Suprapubic skin (tissue), 4 donors: ENCODE measurements at regions not wholly inside any gene's neighbourhood (a gene's known extent, or its start where the extent isn't known, plus 50 kb on each side); places are given as distances from the start of the nearest gene placed in this dataset.

Source experiments
- DNase-seq, 2 donors: peaks; one replicate each; pipeline ENCODE4 v3.0.0-alpha.2; 2019; ENCODE audit warnings: low spot score in 2 of 2
- H3K27ac ChIP-seq: fragments of 200-600 bp; sonication (generic); one replicate; pipeline ENCODE4 v1.5.1; 2019
- H3K27me3 ChIP-seq: fragments of 200-600 bp; sonication (generic); one replicate; pipeline ENCODE4 v1.5.1; 2019
- H3K36me3 ChIP-seq: fragments of 200-600 bp; sonication (generic); one replicate; pipeline ENCODE4 v1.5.1; 2019
- H3K4me1 ChIP-seq: fragments of 200-600 bp; sonication (generic); one replicate; pipeline ENCODE4 v1.5.1; 2019
- H3K4me3 ChIP-seq: fragments of 200-600 bp; sonication (generic); one replicate; pipeline ENCODE4 v1.5.1; 2019; ENCODE audit warnings: mild to moderate bottlenecking
- H3K9me3 ChIP-seq: fragments of 200-600 bp; sonication (generic); one replicate; pipeline ENCODE4 v1.5.1; 2019
- CTCF ChIP-seq, 2 donors: fragments of 200-600 bp in 1 of 2; fragments of 450-650 bp in 1 of 2; sonication (generic) in 1 of 2; IDR thresholded peaks; one replicate each; pipeline ENCODE4 v1.5.1; 2016 to 2019; ENCODE audit warnings: antibody characterized with exemption in 2 of 2, mild to moderate bottlenecking in 1 of 2, moderate library complexity in 1 of 2
- EP300 ChIP-seq: sonication (generic); formaldehyde crosslinking; IDR thresholded peaks from one replicate; pipeline ENCODE4 v1.6.1; 2017; ENCODE audit warnings: antibody characterized with exemption
- POLR2A ChIP-seq, 2 donors: fragments of 450-650 bp; IDR thresholded peaks; one replicate each; pipeline ENCODE4 v1.6.1; 2017; ENCODE audit warnings: antibody characterized with exemption in 2 of 2, mild to moderate bottlenecking in 2 of 2, moderate library complexity in 2 of 2
- POLR2AphosphoS5 ChIP-seq, 3 donors: sonication (generic); formaldehyde crosslinking; IDR thresholded peaks; one replicate each; pipeline ENCODE4 v1.6.1; 2017; ENCODE audit warnings: antibody characterized with exemption in 3 of 3
- WGBS: methylation state at CpG from one replicate; pipeline ENCODE4 v1.1.5; 2018; 5-methylcytosine and 5-hydroxymethylcytosine counted together

- no peak overlapping the region for H3K27ac ChIP-seq
- 52% methylated on average over 1 of the region's 1 CpG for whole genome bisulfite sequencing
- H3K36me3 ChIP-seq = no peaks in the 10 kb centered on the region
- no peak for DNase-seq
- no peak for TF ChIP-seq POLR2AphosphoS5 (IDR thresholded peaks at IDR 0.05)
- no peak for TF ChIP-seq EP300
- TF ChIP-seq CTCF (IDR thresholded peaks at IDR 0.05) = no peak
- no peak for TF ChIP-seq POLR2A (IDR thresholded peaks at IDR 0.05)
- H3K27me3 ChIP-seq = no peaks in the 10 kb centered on the region
- no peaks in the 10 kb centered on the region for H3K9me3 ChIP-seq
- no peak overlapping the region for H3K4me3 ChIP-seq
- no peaks in the 10 kb centered on the region for H3K4me1 ChIP-seq
Observed at GRCh38 chr12:77256956-77257355, 191.6 kb upstream of the E2F7 start.

- H3K27ac ChIP-seq = no peak overlapping the region
- 59% methylated on average over 2 of the region's 2 CpGs for WGBS
- H3K27me3 ChIP-seq = no peaks in the 10 kb centered on the region
- no peaks in the 10 kb centered on the region for H3K4me1 ChIP-seq
- no peak overlapping the region for H3K4me3 ChIP-seq
- TF ChIP-seq POLR2AphosphoS5 (IDR thresholded peaks at IDR 0.05) = no peak
- no peak for TF ChIP-seq CTCF (IDR thresholded peaks at IDR 0.05)
- TF ChIP-seq POLR2A (IDR thresholded peaks at IDR 0.05) = no peak
- no peak for TF ChIP-seq EP300
- DNase-seq = no peak
- no peaks in the 10 kb centered on the region for H3K9me3 ChIP-seq
- no peaks in the 10 kb centered on the region for H3K36me3 ChIP-seq
Observed at GRCh38 chr12:77253321-77253720, 188.0 kb upstream of the E2F7 start.

- Histone ChIP-seq H3K4me1 (no peaks in the 10 kb centered on the region), H3K4me3 (no peak overlapping the region), H3K9me3 (no peaks in the 10 kb centered on the region), H3K36me3 (no peaks in the 10 kb centered on the region), H3K27ac (no peak overlapping the region), H3K27me3 (no peaks in the 10 kb centered on the region)
- no peak for TF ChIP-seq CTCF (IDR thresholded peaks at IDR 0.05)
- no peak for TF ChIP-seq POLR2AphosphoS5 (IDR thresholded peaks at IDR 0.05)
- no peak for TF ChIP-seq EP300
- TF ChIP-seq POLR2A (IDR thresholded peaks at IDR 0.05) = no peak
- DNase-seq = no peak
- 84% methylated on average over 2 of the region's 2 CpGs for WGBS
Observed at GRCh38 chr12:77251799-77252198, 186.4 kb upstream of the E2F7 start.

GRCh38 chr12:77249892-77250291 is 184.5 kb upstream of the E2F7 start:
- Histone ChIP-seq H3K4me1 (no peaks in the 10 kb centered on the region), H3K36me3 (no peaks in the 10 kb centered on the region), H3K27ac (no peak overlapping the region), H3K4me3 (no peak overlapping the region), H3K9me3 (no peaks in the 10 kb centered on the region), H3K27me3 (no peaks in the 10 kb centered on the region)
- no peak for DNase-seq
- 87% methylated on average over 5 of the region's 5 CpGs for WGBS
- TF ChIP-seq EP300 = no peak
- no peak for TF ChIP-seq POLR2AphosphoS5 (IDR thresholded peaks at IDR 0.05)

GRCh38 chr12:77248036-77248435 is 182.7 kb upstream of the E2F7 start:
- Histone ChIP-seq H3K27me3 (no peaks in the 10 kb centered on the region), H3K4me3 (no peak overlapping the region), H3K27ac (no peak overlapping the region), H3K9me3 (no peaks in the 10 kb centered on the region), H3K36me3 (no peaks in the 10 kb centered on the region), H3K4me1 (no peaks in the 10 kb centered on the region)
- no peak for TF ChIP-seq POLR2AphosphoS5 (IDR thresholded peaks at IDR 0.05)
- TF ChIP-seq CTCF (IDR thresholded peaks at IDR 0.05) = no peak
- TF ChIP-seq EP300 = no peak
- TF ChIP-seq POLR2A (IDR thresholded peaks at IDR 0.05) = no peak
- no peak for DNase-seq
- WGBS = 78% methylated on average over 2 of the region's 2 CpGs

- DNase-seq = no peak
- TF ChIP-seq EP300 (no peak), CTCF (IDR thresholded peaks at IDR 0.05) (no peak), POLR2AphosphoS5 (IDR thresholded peaks at IDR 0.05) (no peak), POLR2A (IDR thresholded peaks at IDR 0.05) (no peak)
- H3K9me3 ChIP-seq = no peaks in the 10 kb centered on the region
- no peak overlapping the region for H3K27ac ChIP-seq
- no peaks in the 10 kb centered on the region for H3K4me1 ChIP-seq
- H3K27me3 ChIP-seq = no peaks in the 10 kb centered on the region
- no peak overlapping the region for H3K4me3 ChIP-seq
- H3K36me3 ChIP-seq = no peaks in the 10 kb centered on the region
- 39% methylated on average over 3 of the region's 3 CpGs for WGBS
Observed at GRCh38 chr12:77247542-77247941, 182.2 kb upstream of the E2F7 start.
